BE2C (cell line): ENCODE measurements at regions not wholly inside any gene's neighbourhood (a gene's known extent, or its start where the extent isn't known, plus 50 kb on each side); places are given as distances from the start of the nearest gene placed in this dataset.

Source experiments
- DNase-seq: peaks from one replicate; pipeline ENCODE4 v3.0.0-alpha.2; 2020
- H3K27me3 ChIP-seq: fragments of 250-450 bp; sonication (Bioruptor Pico); 2 replicates; pipeline ENCODE4 v1.5.1; 2020; ENCODE audit warnings: mild to moderate bottlenecking
- H3K36me3 ChIP-seq: fragments of 250-450 bp; sonication (Bioruptor Pico); 2 replicates; pipeline ENCODE4 v1.5.1; 2020; ENCODE audit warnings: mild to moderate bottlenecking
- H3K4me1 ChIP-seq: fragments of 250-450 bp; sonication (Bioruptor Pico); 2 replicates; pipeline ENCODE4 v1.5.1; 2020
- H3K4me3 ChIP-seq: 2 replicates; pipeline ENCODE4 v1.5.1; 2011; ENCODE audit warnings: low read depth, low read length
- H3K9me3 ChIP-seq: fragments of 250-450 bp; sonication (Bioruptor Pico); 2 replicates; pipeline ENCODE4 v1.5.1; 2020
- TF ChIP-seq, protein P1 (sequence below): IDR thresholded peaks from 2 replicates; pipeline ENCODE4 v1.5.1; 2012; ENCODE audit warnings: mild to moderate bottlenecking, low read depth, low read length

DNA sequence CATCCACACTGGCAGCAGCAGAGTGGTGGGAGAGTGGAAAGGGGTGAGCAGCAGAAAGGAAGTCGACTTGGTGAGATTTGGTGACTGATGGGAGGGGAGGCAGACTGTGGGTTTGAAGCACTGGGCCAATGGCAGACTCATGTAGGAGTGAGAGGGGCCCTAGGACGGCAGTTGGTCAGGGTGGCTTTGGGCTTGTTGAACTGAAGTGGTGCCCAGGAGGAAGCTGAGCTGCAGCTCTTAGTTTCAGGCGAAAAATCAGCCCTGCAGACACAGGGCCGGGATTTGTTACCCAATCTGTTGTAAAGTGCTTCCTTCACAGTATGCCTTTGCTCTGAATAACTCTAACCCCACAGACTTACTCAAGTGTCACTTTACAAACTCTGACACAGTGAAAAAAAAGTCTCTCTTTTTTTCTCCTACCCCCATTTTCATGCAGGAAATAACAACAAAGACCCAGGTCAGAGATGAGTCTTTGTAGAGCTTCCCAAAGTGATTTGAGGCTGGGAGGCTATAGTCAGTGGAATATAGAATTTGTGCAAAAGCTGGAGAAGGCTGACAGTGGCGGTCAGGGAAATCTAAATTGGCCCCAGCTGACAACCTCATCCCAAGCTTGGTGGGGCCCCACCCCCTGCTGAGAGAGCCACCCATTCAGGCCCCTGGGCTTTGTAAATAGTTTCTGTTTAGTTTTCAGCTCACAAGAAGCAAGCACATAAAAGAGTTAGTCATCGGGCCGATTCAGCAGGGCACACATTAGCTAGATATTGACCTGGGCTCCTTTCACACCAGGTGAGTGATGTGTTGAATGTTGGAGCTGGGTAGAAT is 226.9 kb downstream of the VAPA start:
- Histone ChIP-seq H3K9me3 (no peaks in the 10 kb centered on the region), H3K4me3 (no peak overlapping the region), H3K36me3 (no peaks in the 10 kb centered on the region), H3K4me1 (no peaks in the 10 kb centered on the region), H3K27me3 (no peaks in the 10 kb centered on the region)
- TF ChIP-seq, protein P1, sequence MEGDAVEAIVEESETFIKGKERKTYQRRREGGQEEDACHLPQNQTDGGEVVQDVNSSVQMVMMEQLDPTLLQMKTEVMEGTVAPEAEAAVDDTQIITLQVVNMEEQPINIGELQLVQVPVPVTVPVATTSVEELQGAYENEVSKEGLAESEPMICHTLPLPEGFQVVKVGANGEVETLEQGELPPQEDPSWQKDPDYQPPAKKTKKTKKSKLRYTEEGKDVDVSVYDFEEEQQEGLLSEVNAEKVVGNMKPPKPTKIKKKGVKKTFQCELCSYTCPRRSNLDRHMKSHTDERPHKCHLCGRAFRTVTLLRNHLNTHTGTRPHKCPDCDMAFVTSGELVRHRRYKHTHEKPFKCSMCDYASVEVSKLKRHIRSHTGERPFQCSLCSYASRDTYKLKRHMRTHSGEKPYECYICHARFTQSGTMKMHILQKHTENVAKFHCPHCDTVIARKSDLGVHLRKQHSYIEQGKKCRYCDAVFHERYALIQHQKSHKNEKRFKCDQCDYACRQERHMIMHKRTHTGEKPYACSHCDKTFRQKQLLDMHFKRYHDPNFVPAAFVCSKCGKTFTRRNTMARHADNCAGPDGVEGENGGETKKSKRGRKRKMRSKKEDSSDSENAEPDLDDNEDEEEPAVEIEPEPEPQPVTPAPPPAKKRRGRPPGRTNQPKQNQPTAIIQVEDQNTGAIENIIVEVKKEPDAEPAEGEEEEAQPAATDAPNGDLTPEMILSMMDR, result no peak
- DNase-seq, result no peak

DNA sequence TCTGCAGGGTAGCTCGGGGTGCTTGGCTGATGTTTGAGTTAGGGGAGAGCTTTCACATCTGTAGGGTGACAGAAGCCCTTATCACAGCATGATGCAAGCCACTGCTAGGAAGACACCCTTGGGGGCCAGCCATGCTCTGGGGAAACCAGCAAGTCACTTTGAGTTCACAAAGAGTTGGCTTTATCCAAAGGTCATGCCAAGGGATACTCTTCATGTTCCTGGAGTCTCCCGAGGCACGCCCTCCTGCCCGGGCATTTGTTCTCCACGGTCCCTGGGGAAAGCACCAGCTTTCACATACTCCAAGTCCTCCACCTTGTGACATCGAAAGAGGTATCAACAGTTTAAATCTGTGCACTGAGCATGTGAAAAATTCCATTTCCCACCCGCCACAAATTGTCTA is 227.7 kb downstream of the VAPA start:
- no peak for DNase-seq
- H3K27me3 ChIP-seq, result no peaks in the 10 kb centered on the region
- no peaks in the 10 kb centered on the region for H3K9me3 ChIP-seq
- H3K4me1 ChIP-seq, result no peaks in the 10 kb centered on the region
- H3K4me3 ChIP-seq, result no peak overlapping the region
- TF ChIP-seq, protein P1, result no peak
- H3K36me3 ChIP-seq, result no peaks in the 10 kb centered on the region

DNA sequence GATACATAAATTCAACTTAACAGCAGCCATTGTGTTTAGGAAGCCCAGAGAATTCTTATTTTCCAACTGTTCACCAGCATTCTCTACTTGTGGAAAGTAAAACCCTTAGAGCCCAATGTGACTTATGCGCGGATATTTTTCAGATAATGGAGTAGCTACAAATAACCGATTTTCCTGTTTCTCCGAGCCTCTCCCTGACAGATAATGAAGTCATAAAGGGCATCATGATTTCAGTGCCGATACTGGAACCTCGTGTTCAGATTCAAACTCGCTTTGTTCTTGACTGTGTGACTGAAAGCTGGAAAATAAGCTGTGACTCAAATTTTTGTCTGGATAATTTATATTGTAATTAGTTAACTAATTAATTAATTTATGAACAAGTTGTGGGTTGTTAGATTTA is 228.2 kb downstream of the VAPA start:
- no peak overlapping the region for H3K4me3 ChIP-seq
- no peaks in the 10 kb centered on the region for H3K9me3 ChIP-seq
- no peaks in the 10 kb centered on the region for H3K36me3 ChIP-seq
- TF ChIP-seq, protein P1, result no peak
- no peak for DNase-seq
- H3K4me1 ChIP-seq, result no peaks in the 10 kb centered on the region
- no peaks in the 10 kb centered on the region for H3K27me3 ChIP-seq

DNA sequence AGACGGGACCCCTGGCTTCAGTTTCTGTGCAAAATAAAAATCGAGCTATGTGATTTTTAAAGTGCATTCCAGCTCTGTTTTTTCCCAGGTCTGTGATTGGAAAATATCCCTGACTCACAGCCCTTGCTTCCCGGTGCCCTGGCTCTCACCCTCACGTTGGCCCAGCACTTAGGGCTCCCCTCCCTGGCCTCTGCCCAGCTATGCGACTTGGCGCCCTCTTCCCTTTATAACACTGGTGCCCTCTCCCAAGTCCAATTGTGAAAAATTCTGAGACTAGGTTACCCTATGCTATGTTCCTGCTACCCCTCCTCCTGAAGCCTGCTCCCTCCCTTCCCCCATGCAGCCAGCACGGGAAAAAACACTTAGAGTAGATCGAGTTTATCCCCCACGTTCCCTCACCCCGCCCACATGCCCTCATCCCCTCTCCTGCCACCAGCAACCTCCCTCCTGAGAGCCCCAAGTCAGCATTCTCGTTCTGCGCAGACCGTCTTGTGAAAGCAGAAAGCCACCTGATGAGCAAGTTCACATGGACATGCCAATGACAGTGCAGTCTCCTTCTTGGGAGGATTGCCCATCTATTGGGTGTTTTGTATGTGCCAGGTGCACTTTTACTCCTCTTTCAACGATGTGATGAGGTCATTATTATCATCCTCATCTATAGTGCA is 228.8 kb downstream of the VAPA start:
- DNase-seq, result no peak
- H3K4me1 ChIP-seq, result no peaks in the 10 kb centered on the region
- H3K36me3 ChIP-seq, result no peaks in the 10 kb centered on the region
- TF ChIP-seq, protein P1, result no peak
- no peaks in the 10 kb centered on the region for H3K27me3 ChIP-seq
- no peaks in the 10 kb centered on the region for H3K9me3 ChIP-seq
- no peak overlapping the region for H3K4me3 ChIP-seq

DNA sequence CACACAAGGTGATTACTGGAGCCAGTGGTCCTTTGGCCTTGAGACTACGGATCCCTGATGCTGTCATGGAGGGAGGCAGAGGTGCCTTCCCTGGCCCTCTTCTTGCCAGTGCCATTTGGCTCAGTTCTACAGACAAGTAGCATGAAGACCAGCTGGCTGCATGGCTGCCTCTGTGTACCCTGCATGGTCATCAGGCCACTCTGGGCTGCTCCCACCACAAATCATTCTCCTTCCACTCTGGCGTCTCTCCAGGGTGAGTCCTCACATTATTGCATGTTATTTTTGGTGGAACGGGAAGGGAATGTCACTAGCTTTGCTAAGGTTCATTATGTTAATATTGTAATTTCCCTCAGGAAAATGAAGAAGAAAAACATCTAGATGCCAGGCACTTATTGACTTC is 229.8 kb downstream of the VAPA start:
- H3K4me3 ChIP-seq, result no peak overlapping the region
- no peak for DNase-seq
- TF ChIP-seq, protein P1, result no peak
- H3K4me1 ChIP-seq, result no peaks in the 10 kb centered on the region
- no peaks in the 10 kb centered on the region for H3K27me3 ChIP-seq
- H3K9me3 ChIP-seq, result no peaks in the 10 kb centered on the region
- no peaks in the 10 kb centered on the region for H3K36me3 ChIP-seq

DNA sequence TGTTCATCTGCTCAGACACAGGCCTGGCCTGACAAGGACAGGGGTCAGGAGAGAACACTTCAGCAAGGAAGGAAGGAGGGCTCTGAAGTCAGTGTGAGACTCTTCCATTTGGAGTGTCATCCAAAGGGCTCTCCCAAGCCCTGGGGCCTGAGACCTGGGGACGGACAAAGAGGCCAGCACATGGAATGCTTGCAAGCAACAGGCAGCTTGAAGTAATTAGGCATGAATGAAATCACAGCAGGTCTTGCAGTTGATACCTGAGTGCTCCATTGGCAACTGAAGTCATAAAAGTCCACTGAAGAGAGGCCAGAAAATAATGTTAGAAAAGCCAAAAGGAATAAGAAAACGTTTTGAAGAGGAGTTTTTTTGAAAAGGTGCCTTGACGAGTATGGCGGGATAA is 231.7 kb downstream of the VAPA start:
- no peaks in the 10 kb centered on the region for H3K9me3 ChIP-seq
- no peak overlapping the region for H3K4me3 ChIP-seq
- TF ChIP-seq, protein P1, result no peak
- H3K4me1 ChIP-seq, result no peaks in the 10 kb centered on the region
- H3K27me3 ChIP-seq, result no peaks in the 10 kb centered on the region
- no peak for DNase-seq
- H3K36me3 ChIP-seq, result no peaks in the 10 kb centered on the region
